GM19239 (cell line): ENCODE measurements at regions not wholly inside any gene's neighbourhood (a gene's known extent, or its start where the extent isn't known, plus 50 kb on each side); places are given as distances from the start of the nearest gene placed in this dataset.
"Not testable (repeated sequence)": the region's sequence is repeated elsewhere in the genome, so short reads cannot be mapped to it uniquely, and the experiment has no call there.

Source experiments
- DNase-seq: peaks from one replicate; pipeline ENCODE4 v3.0.0; 2011; ENCODE audit warnings: low spot score; ENCODE audit not compliant: insufficient read length
- FAIRE-seq: peaks from 2 replicates; lab custom pipeline; 2011; peaks lifted over from hg19 to GRCh38; lab: Jason Lieb, UNC

GRCh38 chr3:94775746-94776145 lies 712.9 kb downstream of the NSUN3 start:
- FAIRE-seq, result no peak

GRCh38 chr3:94776401-94776915 lies 713.6 kb downstream of the NSUN3 start:
- DNase-seq, result no peak
- FAIRE-seq, result no peak

More at GRCh38 chr3:94775746-94776145, 712.9 kb downstream of the NSUN3 start:
- DNase-seq, result no peak

GRCh38 chr3:94778289-94778688 lies 715.4 kb downstream of the NSUN3 start:
- FAIRE-seq (no peak), DNase-seq (no peak)

- no peak for FAIRE-seq
- no peak for DNase-seq
These were observed 716.1 kb downstream of the NSUN3 start for GRCh38 chr3:94778814-94779494.

- FAIRE-seq (no peak), DNase-seq (no peak)
These were observed 716.8 kb downstream of the NSUN3 start for GRCh38 chr3:94779699-94780098.

- DNase-seq (no peak), FAIRE-seq (no peak)
These were observed 721.4 kb downstream of the NSUN3 start for GRCh38 chr3:94784274-94784673.

- FAIRE-seq, result no peak
- no peak for DNase-seq
These were observed 724.2 kb downstream of the NSUN3 start for GRCh38 chr3:94787066-94787465.

GRCh38 chr3:94787734-94788270 lies 724.9 kb downstream of the NSUN3 start:
- FAIRE-seq (no peak), DNase-seq (no peak)

GRCh38 chr3:94794563-94794962 lies 731.7 kb downstream of the NSUN3 start:
- DNase-seq, result no peak
- no peak for FAIRE-seq

GRCh38 chr3:94799420-94800060 lies 736.7 kb downstream of the NSUN3 start:
- DNase-seq, result no peak
- no peak for FAIRE-seq

GRCh38 chr3:94811836-94812235 lies 749.0 kb downstream of the NSUN3 start:
- DNase-seq (no peak), FAIRE-seq (no peak)

- no peak for FAIRE-seq
- no peak for DNase-seq
These were observed 758.4 kb downstream of the NSUN3 start for GRCh38 chr3:94821241-94821640.

GRCh38 chr3:94822298-94822697 lies 759.4 kb downstream of the NSUN3 start:
- no peak for DNase-seq
- no peak for FAIRE-seq

- FAIRE-seq, DNase-seq: not testable (repeated sequence)
These were observed 783.4 kb downstream of the NSUN3 start for GRCh38 chr3:94846251-94846650.

GRCh38 chr3:94862703-94863102 lies 799.8 kb downstream of the NSUN3 start:
- DNase-seq (peak; percentile 1), FAIRE-seq (no peak)

GRCh38 chr3:94869059-94869547 lies 806.2 kb downstream of the NSUN3 start:
- no peak for FAIRE-seq
- DNase-seq, result no peak

GRCh38 chr3:94873751-94874150 lies 810.9 kb downstream of the NSUN3 start:
- DNase-seq, result no peak
- no peak for FAIRE-seq

GRCh38 chr3:94875149-94875548 lies 812.3 kb downstream of the NSUN3 start:
- FAIRE-seq, result no peak
- no peak for DNase-seq

- no peak for DNase-seq
- FAIRE-seq, result no peak
These were observed 824.2 kb downstream of the NSUN3 start for GRCh38 chr3:94887065-94887464.

GRCh38 chr3:94896994-94897393 lies 834.1 kb downstream of the NSUN3 start:
- DNase-seq (no peak), FAIRE-seq (no peak)

- FAIRE-seq (no peak), DNase-seq (no peak)
These were observed 841.4 kb downstream of the NSUN3 start for GRCh38 chr3:94904156-94904674.
